DOHH2 (cell line): ENCODE measurements at regions not wholly inside any gene's neighbourhood (a gene's known extent, or its start where the extent isn't known, plus 50 kb on each side); places are given as distances from the start of the nearest gene placed in this dataset.

Experiments used
- CTCF ChIP-seq: fragments of 200-600 bp; sonication (generic); IDR thresholded peaks from one replicate; pipeline ENCODE4 v1.5.1; 2014; ENCODE audit warnings: antibody characterized with exemption, mild to moderate bottlenecking, low read depth, low read length; ENCODE audit not compliant: poor library complexity, severe bottlenecking
- EZH2phosphoT487 ChIP-seq: fragments of 200-600 bp; sonication (generic); IDR thresholded peaks from 2 replicates; pipeline ENCODE4 v1.6.1; 2017; ENCODE audit warnings: borderline replicate concordance, mild to moderate bottlenecking, antibody characterized with exemption, low read length, moderate library complexity, mixed read lengths

GRCh38 chr14:101372894-101373620 is 188.2 kb upstream of the DIO3 start:
- TF ChIP-seq CTCF (no peak), EZH2phosphoT487 (no peak)
